PC-9 (cell line): ENCODE measurements at regions not wholly inside any gene's neighbourhood (a gene's known extent, or its start where the extent isn't known, plus 50 kb on each side); places are given as distances from the start of the nearest gene placed in this dataset.
A peak's percentile ranks its signal among the peaks of the same experiment; 100 is the strongest.

Source experiments
- BruUV-seq: library from RNA; stranded (reverse); fragments of 400-500 nt; replicated peaks from 2 replicates; lab custom pipeline; 2021; lab: Mats Ljungman, UMichigan
- CTCF ChIA-PET: fragments of 300-600 bp; sonication (Branson Sonifier 250); formaldehyde crosslinking; loops from one replicate; lab custom pipeline; 2022; ENCODE audit warnings: antibody characterized with exemption; lab: Charles Lee
- POLR2A ChIA-PET: fragments of 300-600 bp; sonication (Branson Sonifier 250); formaldehyde crosslinking; loops from one replicate; lab custom pipeline; 2022; ENCODE audit warnings: antibody characterized with exemption; ENCODE audit not compliant: unreplicated experiment; lab: Charles Lee
- DNase-seq, 2 experiments: peaks; one replicate each; pipeline versions ENCODE4 v3.0.0 to v3.0.0-alpha.2; 2015 to 2022; ENCODE audit warnings: mixed read lengths in 1 of 2
- H2AFZ ChIP-seq: fragments of 200-600 bp; sonication (generic); 2 replicates; pipeline ENCODE4 v1.8.1; 2017; ENCODE audit warnings: antibody characterized with exemption
- H3F3A ChIP-seq: fragments of 200-600 bp; sonication (generic); 2 replicates; pipeline ENCODE4 v1.8.1; 2017; ENCODE audit warnings: antibody characterized with exemption, mild to moderate bottlenecking, low read depth; ENCODE audit not compliant: insufficient read depth
- H3K27ac ChIP-seq: fragments of 200-600 bp; sonication (generic); 2 replicates; pipeline ENCODE4 v1.6.1; 2016; ENCODE audit warnings: mixed run types
- H3K27me3 ChIP-seq: fragments of 200-600 bp; sonication (generic); 2 replicates; pipeline ENCODE4 v1.6.1; 2016; ENCODE audit warnings: low read depth, mixed run types; ENCODE audit not compliant: insufficient read depth
- H3K36me3 ChIP-seq: fragments of 200-600 bp; sonication (generic); 2 replicates; pipeline ENCODE4 v1.6.1; 2016; ENCODE audit warnings: low read depth, mixed run types
- H3K4me1 ChIP-seq: fragments of 200-600 bp; sonication (generic); replicated peaks from 2 replicates; pipeline ENCODE4 v1.6.1; 2016; ENCODE audit warnings: mixed run types; ENCODE audit not compliant: insufficient read depth
- H3K4me2 ChIP-seq: fragments of 200-600 bp; sonication (generic); 2 replicates; pipeline ENCODE4 v1.6.1; 2017; ENCODE audit warnings: mixed run types
- H3K4me3 ChIP-seq: fragments of 200-600 bp; sonication (generic); 2 replicates; pipeline ENCODE4 v1.6.1; 2016; ENCODE audit warnings: mixed run types
- H3K79me2 ChIP-seq: fragments of 200-600 bp; sonication (generic); 2 replicates; pipeline ENCODE4 v1.6.1; 2017; ENCODE audit warnings: low read depth, mixed run types
- H3K9me2 ChIP-seq: fragments of 200-600 bp; sonication (generic); 2 replicates; pipeline ENCODE4 v1.8.1; 2017; ENCODE audit warnings: mild to moderate bottlenecking; ENCODE audit not compliant: insufficient read depth
- H3K9me3 ChIP-seq: fragments of 200-600 bp; sonication (generic); 2 replicates; pipeline ENCODE4 v1.8.1; 2016; ENCODE audit warnings: low read depth; ENCODE audit not compliant: insufficient read depth
- H4K20me1 ChIP-seq: fragments of 200-600 bp; sonication (generic); 2 replicates; pipeline ENCODE4 v1.8.1; 2017; ENCODE audit not compliant: insufficient read depth
- CTCF ChIP-seq: fragments of 200-600 bp; sonication (generic); conservative IDR thresholded peaks from 2 replicates; pipeline ENCODE4 v1.6.1; 2017; ENCODE audit warnings: mixed run types, antibody characterized with exemption, mild to moderate bottlenecking, moderate library complexity
- EZH2 ChIP-seq: fragments of 200-600 bp; sonication (generic); IDR thresholded peaks from 2 replicates; pipeline ENCODE4 v1.8.0; 2017; ENCODE audit warnings: antibody characterized with exemption, low read depth
- intact Hi-C: fragments of 100-400 bp; cut with micrococcal nuclease; formaldehyde crosslinking; loops from one replicate; pipeline ENCODE4 v1.10.0; 2022; ENCODE audit not compliant: unreplicated experiment

GRCh38 chr3:166446986-166447385 lies 609.8 kb upstream of the BCHE start:
- Histone ChIP-seq H3K36me3 (no peaks in the 10 kb centered on the region), H3K4me3 (no peak overlapping the region), H4K20me1 (no peaks in the 10 kb centered on the region), H3K4me2 (no peak overlapping the region), H3K27ac (no peak overlapping the region), H3F3A (no peaks in the 10 kb centered on the region), H3K9me3 (no peaks in the 10 kb centered on the region), H3K79me2 (no peaks in the 10 kb centered on the region), H3K4me1 (peaks cover 9% of the 10 kb centered on the region), H2AFZ (no peak overlapping the region), H3K27me3 (no peaks in the 10 kb centered on the region), H3K9me2 (no peaks in the 10 kb centered on the region)
- TF ChIP-seq CTCF (no peak), EZH2 (no peak)
- intact Hi-C loops: no loop called here
- no peak for DNase-seq
- BruUV-seq: no TSS peak
- ChIA-PET POLR2A (interaction anchor here (0.7 kb wide), 1 partner anchor 252 kb away, joined by 7 read pairs; no protein-coding TSS in a partner anchor), CTCF (no interaction called here)

- H3K9me3 ChIP-seq: no peaks in the 10 kb centered on the region
- no TSS peak for BruUV-seq
- no peak overlapping the region for H3K4me2 ChIP-seq
- no peak overlapping the region for H2AFZ ChIP-seq
- no peaks in the 10 kb centered on the region for H3K79me2 ChIP-seq
- TF ChIP-seq CTCF (no peak), EZH2 (no peak)
- CTCF ChIA-PET: no interaction called here
- intact Hi-C loops: no loop called here
- no peak overlapping the region for H3K4me3 ChIP-seq
- POLR2A ChIA-PET: interaction anchor here (0.7 kb wide), 1 partner anchor 252 kb away, joined by 7 read pairs; no protein-coding TSS in a partner anchor
- no peaks in the 10 kb centered on the region for H3K27me3 ChIP-seq
- H3K9me2 ChIP-seq: no peaks in the 10 kb centered on the region
- no peaks in the 10 kb centered on the region for H3F3A ChIP-seq
- peaks cover 9% of the 10 kb centered on the region for H3K4me1 ChIP-seq
- H4K20me1 ChIP-seq: no peaks in the 10 kb centered on the region
- H3K36me3 ChIP-seq: no peaks in the 10 kb centered on the region
- no peak for DNase-seq
- H3K27ac ChIP-seq: no peak overlapping the region
These were observed 609.1 kb upstream of the BCHE start for GRCh38 chr3:166446291-166446690.

- no peaks in the 10 kb centered on the region for H3F3A ChIP-seq
- no peaks in the 10 kb centered on the region for H3K79me2 ChIP-seq
- H3K4me2 ChIP-seq: no peak overlapping the region
- peak in 1 of 2 experiments; percentile 40 for DNase-seq
- no peaks in the 10 kb centered on the region for H3K9me2 ChIP-seq
- BruUV-seq: no TSS peak
- intact Hi-C loops: no loop called here
- H3K4me3 ChIP-seq: no peak overlapping the region
- H3K36me3 ChIP-seq: no peaks in the 10 kb centered on the region
- CTCF ChIA-PET: no interaction called here
- H3K4me1 ChIP-seq: peaks cover 9% of the 10 kb centered on the region
- H3K9me3 ChIP-seq: no peaks in the 10 kb centered on the region
- H3K27me3 ChIP-seq: no peaks in the 10 kb centered on the region
- no peak overlapping the region for H3K27ac ChIP-seq
- POLR2A ChIA-PET: no interaction called here
- no peaks in the 10 kb centered on the region for H4K20me1 ChIP-seq
- no peak for TF ChIP-seq EZH2
- TF ChIP-seq CTCF: no peak
- H2AFZ ChIP-seq: no peak overlapping the region; the same call in 1 of the 2 replicates
These were observed 608.6 kb upstream of the BCHE start for GRCh38 chr3:166445865-166446264.
